Sigmoid colon (tissue), 6 donors: ENCODE measurements at regions not wholly inside any gene's neighbourhood (a gene's known extent, or its start where the extent isn't known, plus 50 kb on each side); places are given as distances from the start of the nearest gene placed in this dataset.

ENCODE experiments used
- DNase-seq: peaks from one replicate; pipeline ENCODE4 v3.0.0-alpha.2; 2019
- H3K27ac ChIP-seq, 4 donors: fragments of 200-600 bp; sonication (generic); one replicate each; pipeline ENCODE4 v1.5.1; 2016 to 2019; ENCODE audit warnings: mild to moderate bottlenecking in 1 of 4
- H3K27me3 ChIP-seq, 3 donors: fragments of 200-600 bp; sonication (generic); one replicate each; pipeline ENCODE4 v1.5.1; 2019; ENCODE audit warnings: mild to moderate bottlenecking in 1 of 3
- H3K36me3 ChIP-seq, 4 donors: fragments of 200-600 bp; sonication (generic); one replicate each; pipeline ENCODE4 v1.5.1; 2016 to 2019
- H3K4me1 ChIP-seq, 4 donors: fragments of 200-600 bp; sonication (generic); one replicate each; pipeline ENCODE4 v1.5.1; 2017 to 2019
- H3K4me3 ChIP-seq, 4 donors: fragments of 200-600 bp; sonication (generic); one replicate each; pipeline ENCODE4 v1.5.1; 2017 to 2019; ENCODE audit warnings: mild to moderate bottlenecking in 2 of 4, moderate library complexity in 1 of 4
- H3K9me3 ChIP-seq, 4 donors: fragments of 200-600 bp in 3 of 4; sonication (generic) in 3 of 4; one replicate each; pipeline versions ENCODE4 v1.5.1 to v1.6.1; 2013 to 2019
- CTCF ChIP-seq, 4 experiments: fragments of 450-650 bp in 3 of 4; fragments of 200-600 bp in 1 of 4; IDR thresholded peaks; one replicate each; pipeline ENCODE4 v1.5.1; 2016 to 2019; ENCODE audit warnings: antibody characterized with exemption in 4 of 4, mild to moderate bottlenecking in 3 of 4, moderate library complexity in 2 of 4
- EP300 ChIP-seq, 4 donors: sonication (generic); formaldehyde crosslinking; IDR thresholded peaks; one replicate each; pipeline ENCODE4 v1.6.1; 2017; ENCODE audit warnings: antibody characterized with exemption in 4 of 4
- POLR2A ChIP-seq, 2 donors: fragments of 450-650 bp; IDR thresholded peaks; one replicate each; pipeline ENCODE4 v1.6.1; 2016; ENCODE audit warnings: antibody characterized with exemption in 2 of 2, mild to moderate bottlenecking in 2 of 2, moderate library complexity in 2 of 2
- POLR2AphosphoS5 ChIP-seq, 4 donors: sonication (generic); formaldehyde crosslinking; IDR thresholded peaks; one replicate each; pipeline ENCODE4 v1.6.1; 2017; ENCODE audit warnings: antibody characterized with exemption in 4 of 4
- WGBS, 2 donors: extraction: QIAGEN DNeasy Blood & Tissue Kit; methylation state at CpG; one replicate each; pipeline ENCODE4 v1.1.7; 2013; 5-methylcytosine and 5-hydroxymethylcytosine counted together
- intact Hi-C: fragments of 100-400 bp; cut with DNase I; formaldehyde crosslinking; loops from one replicate; pipeline ENCODE4 v1.15.1; 2023
- donor health status: healthy with polysubstance abuse.
- donor health status: healthy.

DNA sequence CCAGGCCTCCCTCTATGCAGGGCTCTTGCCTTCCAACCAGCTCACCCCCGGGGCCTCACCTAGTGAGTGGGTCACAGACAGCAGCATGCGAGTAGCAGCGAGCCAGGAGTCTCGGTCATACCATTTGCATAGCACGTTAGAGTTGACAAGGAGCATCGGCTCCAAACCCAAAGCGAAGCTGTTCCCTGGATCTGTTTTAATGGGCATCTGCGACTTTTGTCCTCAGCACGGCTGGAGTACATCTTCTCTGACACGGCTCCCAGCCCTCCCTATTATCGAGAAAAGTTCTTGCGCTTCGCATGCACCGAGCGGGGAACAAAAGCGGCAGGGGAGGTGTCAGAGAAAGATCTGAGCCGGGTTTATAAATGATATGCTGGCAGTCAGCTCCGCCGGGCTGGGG lies 253.3 kb downstream of the MAF start:
- 80 to 84% methylated on average over 19 of the region's 19 CpGs for WGBS, 2 donors
- H3K27me3 ChIP-seq = no peaks in the 10 kb centered on the region
- TF ChIP-seq EP300 (IDR thresholded peaks at IDR 0.05) = no peak
- TF ChIP-seq POLR2AphosphoS5 (IDR thresholded peaks at IDR 0.05) = no peak
- TF ChIP-seq POLR2A (IDR thresholded peaks at IDR 0.05) = no peak
- TF ChIP-seq CTCF (IDR thresholded peaks at IDR 0.05) = no peak
- H3K4me3 ChIP-seq = no peak overlapping the region
- no peaks in the 10 kb centered on the region for H3K36me3 ChIP-seq
- H3K9me3 ChIP-seq = no peaks in the 10 kb centered on the region
- no peaks in the 10 kb centered on the region for H3K4me1 ChIP-seq
- no peak overlapping the region for H3K27ac ChIP-seq
- intact Hi-C loops = no loop called here
- no peak for DNase-seq

DNA sequence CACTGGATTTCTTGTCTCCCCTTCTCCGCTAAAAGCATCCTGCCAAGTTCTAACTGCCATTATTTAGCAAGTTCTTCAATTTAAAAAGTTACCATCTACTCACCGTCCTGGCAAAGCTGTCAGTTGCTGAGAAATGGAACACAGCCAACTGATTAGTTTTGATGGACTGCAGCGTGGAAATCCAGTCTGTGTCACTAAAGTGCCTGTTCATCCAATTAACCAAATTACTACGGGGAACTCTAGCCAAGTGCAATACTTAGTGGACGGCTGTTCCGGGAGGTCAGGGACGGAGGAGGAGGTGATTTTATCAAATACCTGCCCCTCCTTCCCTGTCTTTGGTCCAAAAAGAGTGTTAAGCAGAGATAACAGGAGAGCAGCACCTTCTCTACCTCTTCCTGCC lies 260.7 kb downstream of the MAF start:
- no peak for DNase-seq
- no peak overlapping the region for H3K4me3 ChIP-seq
- no peak overlapping the region for H3K27ac ChIP-seq
- no peak for TF ChIP-seq EP300 (IDR thresholded peaks at IDR 0.05)
- no peak for TF ChIP-seq POLR2AphosphoS5 (IDR thresholded peaks at IDR 0.05)
- TF ChIP-seq CTCF (IDR thresholded peaks at IDR 0.05) = no peak
- no peak for TF ChIP-seq POLR2A (IDR thresholded peaks at IDR 0.05)
- peaks cover 0 to 27% (median 15%) of the 10 kb centered on the region in 4 donors for H3K4me1 ChIP-seq
- intact Hi-C loops = loop anchor here (5.0 to 10.0 kb wide), 3 partner anchors 262 to 735 kb away; partner anchors contain the start of gene MAF
- no peaks in the 10 kb centered on the region for H3K9me3 ChIP-seq
- H3K27me3 ChIP-seq = no peaks in the 10 kb centered on the region
- no peaks in the 10 kb centered on the region for H3K36me3 ChIP-seq
- 52 to 80% methylated on average over 7 of the region's 7 CpGs for WGBS, 2 donors

DNA sequence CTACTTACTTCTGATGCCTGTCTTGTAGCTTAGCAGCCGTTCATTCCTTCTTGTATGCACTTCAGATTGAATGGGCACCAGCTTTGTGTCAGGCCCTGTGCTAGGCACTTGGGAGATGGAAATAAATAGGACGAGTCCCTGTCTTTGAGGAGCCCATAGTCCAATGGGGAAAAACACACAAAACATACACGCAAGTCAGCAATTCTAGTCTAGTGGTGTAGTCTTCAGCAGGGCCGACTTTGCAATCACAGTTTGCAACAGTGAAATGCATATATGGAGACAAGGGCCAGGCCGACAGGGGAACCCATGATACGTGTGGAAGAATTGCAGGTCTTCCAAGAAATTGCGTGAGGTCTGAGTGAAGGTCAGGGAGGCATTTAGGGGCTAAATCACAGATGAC lies 262.6 kb downstream of the MAF start:
- Histone ChIP-seq H3K27ac (no peak overlapping the region), H3K9me3 (no peaks in the 10 kb centered on the region), H3K27me3 (no peaks in the 10 kb centered on the region), H3K4me3 (no peak overlapping the region), H3K36me3 (no peaks in the 10 kb centered on the region), H3K4me1 (peaks cover 0 to 27% (median 15%) of the 10 kb centered on the region in 4 donors)
- no peak for TF ChIP-seq EP300 (IDR thresholded peaks at IDR 0.05)
- TF ChIP-seq POLR2A (IDR thresholded peaks at IDR 0.05) = no peak
- no peak for TF ChIP-seq CTCF (IDR thresholded peaks at IDR 0.05)
- DNase-seq = no peak
- 93 to 95% methylated on average over 7 of the region's 7 CpGs for WGBS, 2 donors
- intact Hi-C loops = loop anchor here (5.0 to 10.0 kb wide), 3 partner anchors 264 to 733 kb away; partner anchors contain the start of gene MAF

GRCh38 chr16:79336437-79337229 lies 263.9 kb downstream of the MAF start:
- Histone ChIP-seq H3K4me3 (no peak overlapping the region), H3K4me1 (peaks cover 0 to 27% (median 15%) of the 10 kb centered on the region in 4 donors), H3K36me3 (no peaks in the 10 kb centered on the region), H3K27me3 (no peaks in the 10 kb centered on the region), H3K27ac (peak overlapping the region in 3 of 4 donors; percentile 19 to 47 (median 35)), H3K9me3 (no peaks in the 10 kb centered on the region)
- DNase-seq = peak; percentile 74
- 62 to 73% methylated on average over 6 of the region's 6 CpGs for WGBS, 2 donors
- intact Hi-C loops = loop anchor here (5.0 to 10.0 kb wide), 3 partner anchors 264 to 732 kb away; partner anchors contain the start of gene MAF
- TF ChIP-seq POLR2A (IDR thresholded peaks at IDR 0.05) = no peak
- no peak for TF ChIP-seq CTCF (IDR thresholded peaks at IDR 0.05)
- peak in 3 of 4 donors; percentile 32 to 81 (median 42) for TF ChIP-seq EP300 (IDR thresholded peaks at IDR 0.05)
- TF ChIP-seq POLR2AphosphoS5 (IDR thresholded peaks at IDR 0.05) = peak; percentile 55 to 87 (median 86)
